ENCODE measurements at regions not wholly inside any gene's neighbourhood (a gene's known extent, or its start where the extent isn't known, plus 50 kb on each side); places are given as distances from the start of the nearest gene placed in this dataset.

DNA sequence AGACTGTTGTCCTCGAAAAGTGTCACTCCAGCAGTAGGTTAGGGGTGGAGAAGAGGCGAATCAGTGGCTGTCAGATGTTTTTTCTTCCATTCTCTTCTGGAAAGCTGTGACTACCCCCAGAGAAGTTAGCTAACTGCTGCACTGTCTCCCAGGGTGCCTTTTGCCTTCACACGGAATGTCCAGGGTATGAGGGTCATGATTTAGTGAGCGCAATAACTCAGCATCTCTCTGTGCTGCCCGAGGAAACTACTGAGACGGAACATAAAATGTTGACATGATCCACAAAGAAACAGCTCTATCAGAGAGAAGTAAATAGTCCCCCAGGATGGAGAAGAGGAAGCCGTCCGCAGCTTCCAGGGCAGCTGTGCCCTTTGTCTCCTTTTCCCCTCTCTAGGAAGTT is 254.0 kb upstream of the ARGLU1 start:
- no peak for DNase-seq

DNA sequence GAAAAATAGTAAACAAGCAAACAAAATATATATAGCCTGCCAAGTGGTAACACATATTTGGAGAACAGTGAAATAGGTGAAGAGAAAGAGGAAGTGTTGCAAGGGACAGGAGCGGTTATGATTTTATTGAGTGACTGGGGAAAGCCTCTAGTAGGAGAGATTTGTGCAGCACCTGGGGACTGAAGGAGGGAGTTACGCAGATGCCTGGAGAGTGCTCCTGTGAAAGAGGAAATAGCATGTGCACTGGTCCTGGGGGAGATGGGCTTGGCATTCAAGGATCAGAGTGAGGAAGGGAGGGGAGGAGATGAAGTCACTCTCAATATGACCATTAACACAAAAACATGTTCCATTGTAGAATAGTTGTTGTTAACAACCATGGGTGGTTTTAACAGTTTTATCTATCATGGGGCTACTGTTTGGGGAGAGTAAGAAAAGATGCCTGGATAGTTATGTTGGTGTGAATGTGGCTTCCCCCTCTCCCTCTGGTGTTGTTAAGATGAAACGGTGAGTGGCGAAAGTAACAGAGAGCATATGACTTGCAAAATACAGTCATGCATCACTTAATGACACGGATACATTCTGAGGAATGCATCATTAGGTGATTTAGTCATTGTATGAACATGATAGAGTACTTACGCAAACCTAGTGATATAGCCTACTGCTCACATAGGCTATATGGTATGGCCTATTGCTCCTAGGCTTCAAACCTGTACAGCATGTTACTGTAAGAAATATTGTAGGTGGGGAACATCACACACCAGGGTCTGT is 251.7 kb upstream of the ARGLU1 start:
- DNase-seq = no peak

- no peak for DNase-seq
Observed at GRCh38 chr13:106818971-106819370, 251.0 kb upstream of the ARGLU1 start.

DNA sequence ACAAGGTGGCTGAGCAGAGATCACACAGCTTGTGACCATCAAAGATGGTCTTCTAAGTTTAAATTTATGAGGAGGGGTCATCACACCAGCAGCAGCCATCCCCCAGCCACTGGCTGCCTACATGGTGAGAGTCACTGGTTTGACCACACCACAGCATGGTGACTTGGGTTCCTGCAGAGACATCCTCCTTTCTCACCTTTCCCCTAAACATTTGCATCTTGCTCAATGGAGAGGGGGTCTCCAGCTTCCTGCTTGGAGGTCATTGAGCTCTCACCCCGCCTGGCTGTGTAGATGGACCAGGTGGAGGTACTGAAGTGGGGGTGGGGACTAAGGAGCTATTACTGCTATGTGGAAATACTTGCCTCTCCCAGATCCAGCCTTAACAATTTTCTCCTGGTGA is 247.6 kb upstream of the ARGLU1 start:
- DNase-seq = no peak

- no peak for DNase-seq
Observed at GRCh38 chr13:106814463-106814862, 246.5 kb upstream of the ARGLU1 start.

DNA sequence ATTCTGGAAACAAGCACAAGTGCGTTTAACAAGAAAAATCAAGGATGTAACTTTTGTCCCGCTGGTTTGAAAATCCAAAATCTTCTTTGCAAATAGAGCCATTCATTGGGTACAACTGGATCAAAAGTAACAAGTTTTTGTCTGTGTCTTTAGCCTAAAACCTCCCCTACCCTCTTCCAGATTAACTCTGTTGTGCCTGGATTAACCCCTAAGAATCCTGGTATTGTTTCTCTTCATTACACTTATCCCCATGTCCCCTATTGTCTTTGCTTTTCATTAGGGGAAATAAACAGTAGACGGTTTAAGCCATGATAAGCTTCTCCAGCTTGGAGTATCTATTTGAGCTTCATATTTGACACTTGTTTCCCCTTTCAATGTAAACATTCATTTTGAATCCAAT is 242.1 kb upstream of the ARGLU1 start:
- DNase-seq = no peak

GRCh38 chr13:106804991-106805390 is 237.1 kb upstream of the ARGLU1 start:
- no peak for DNase-seq

- DNase-seq = no peak
Observed at GRCh38 chr13:106802917-106803316, 235.0 kb upstream of the ARGLU1 start.

- no peak for DNase-seq
Observed at GRCh38 chr13:106799781-106800335, 231.9 kb upstream of the ARGLU1 start.

DNA sequence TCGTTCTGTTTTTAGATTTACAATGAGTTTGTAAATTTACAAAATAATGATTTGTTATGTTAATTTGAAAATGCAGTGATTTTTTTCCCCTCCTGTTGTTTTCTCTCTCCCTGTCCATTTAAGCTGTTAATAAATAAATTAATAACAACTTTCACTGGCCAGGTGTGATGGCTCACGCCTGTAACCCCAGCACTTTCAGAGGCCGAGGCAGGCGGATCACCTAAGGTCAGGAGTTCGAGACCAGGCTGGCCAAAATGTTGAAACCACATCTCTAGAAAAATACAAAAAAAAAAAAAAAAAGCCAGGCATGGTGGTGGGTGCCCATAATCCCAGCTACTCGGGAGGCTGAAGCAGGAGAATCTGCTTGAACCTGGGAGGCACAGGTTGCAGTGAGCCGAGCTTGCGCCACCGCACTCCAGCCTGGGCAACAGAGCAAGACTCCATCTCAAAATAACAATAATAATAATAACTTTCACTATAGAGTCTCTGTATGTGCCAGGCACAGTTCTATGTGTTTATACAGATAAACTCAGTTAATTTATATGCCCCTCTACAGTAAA is 229.2 kb upstream of the ARGLU1 start:
- no peak for DNase-seq

DNA sequence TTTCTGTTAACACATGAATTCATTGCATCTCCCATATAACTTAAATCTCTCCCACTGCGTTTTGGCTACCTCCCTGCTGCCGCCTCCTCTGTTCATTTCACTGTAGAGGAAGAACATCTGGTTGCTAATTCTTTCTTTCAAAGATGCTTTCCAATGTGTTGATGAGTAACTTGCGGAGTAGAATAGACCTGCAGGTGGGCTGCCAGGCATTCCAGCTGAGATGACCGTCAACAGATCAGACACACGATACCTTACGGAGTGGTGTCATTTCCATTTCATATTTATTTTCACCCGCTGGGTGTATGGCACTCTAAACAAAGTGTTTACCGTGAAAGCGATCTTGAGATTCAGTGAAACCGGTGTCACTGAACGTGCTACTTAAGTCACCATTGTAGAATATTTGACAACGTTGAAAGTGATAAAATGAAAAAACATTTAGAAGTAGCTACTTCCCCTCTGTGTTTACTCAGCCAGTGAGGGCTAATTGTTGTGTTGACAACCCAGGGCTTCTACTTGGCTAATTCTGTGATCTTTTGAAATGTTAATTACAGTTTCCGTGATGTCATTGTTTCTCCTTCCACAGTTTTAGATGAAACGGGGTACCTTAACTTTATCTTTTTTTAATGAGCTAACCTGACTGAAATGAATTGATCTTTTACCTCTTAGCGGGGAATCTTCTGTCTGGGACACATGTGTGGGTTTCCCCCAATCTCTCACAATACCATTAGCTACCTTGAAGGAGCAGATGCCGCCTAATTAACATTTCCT is 228.5 kb upstream of the ARGLU1 start:
- no peak for DNase-seq

- no peak for DNase-seq
Observed at GRCh38 chr13:106795847-106796246, 227.9 kb upstream of the ARGLU1 start.

DNA sequence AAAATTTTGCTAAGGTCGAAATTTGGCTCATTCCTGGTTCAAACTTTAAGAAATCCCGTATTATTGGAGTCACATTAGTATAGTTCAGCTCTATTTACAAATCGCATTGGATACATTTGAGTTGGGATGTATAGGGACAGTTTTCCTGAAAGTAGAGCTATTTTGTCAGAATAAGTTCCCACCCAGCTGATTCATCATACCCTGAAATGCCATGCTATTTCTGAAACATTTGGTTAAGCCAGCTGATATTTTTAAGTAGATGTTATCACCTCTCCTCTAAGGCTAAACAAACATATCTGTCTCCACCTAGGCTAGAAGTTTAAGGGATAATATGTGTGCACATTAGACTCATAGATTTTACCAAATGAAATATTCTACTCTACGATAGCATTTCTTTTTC is 226.2 kb upstream of the ARGLU1 start:
- no peak for DNase-seq

DNA sequence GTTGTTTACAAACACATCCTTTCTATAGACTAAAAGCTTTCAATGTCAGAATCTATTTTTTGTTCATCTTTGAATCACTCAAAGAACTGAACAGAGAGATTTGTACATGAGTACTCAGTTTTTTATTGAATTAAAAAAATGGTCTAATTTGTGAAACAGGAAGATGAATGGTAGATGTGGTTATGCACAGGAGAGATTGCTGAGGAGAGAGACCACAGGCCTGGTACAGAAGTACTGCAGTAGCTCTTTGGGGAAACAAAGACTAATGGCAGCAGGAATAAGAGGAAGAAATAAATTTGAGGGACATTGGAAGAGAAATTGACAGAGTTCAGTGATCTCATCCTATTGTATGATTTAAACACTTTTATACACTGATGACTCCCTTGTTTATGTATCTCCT is 222.0 kb upstream of the ARGLU1 start:
- no peak for DNase-seq

GRCh38 chr13:106786006-106786563 is 218.1 kb upstream of the ARGLU1 start:
- DNase-seq = no peak

DNA sequence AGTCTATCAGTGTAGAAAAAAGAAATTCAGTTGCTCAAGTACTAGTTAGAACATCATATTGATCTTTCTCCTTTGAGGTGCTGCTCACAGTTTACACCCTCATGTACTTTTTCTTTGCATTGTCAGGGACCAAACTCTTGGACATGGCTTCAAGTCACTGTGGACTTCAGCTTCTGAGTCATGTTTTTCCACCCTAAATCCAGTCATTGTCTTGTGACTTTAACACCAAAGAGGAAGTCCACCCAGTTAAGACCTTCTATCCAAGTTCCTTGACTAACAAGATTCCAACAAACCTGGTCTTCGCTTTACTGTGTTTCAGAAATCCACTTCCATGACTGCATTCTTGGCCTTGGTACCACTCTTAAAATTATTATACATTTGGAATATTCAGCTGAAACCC is 206.7 kb upstream of the ARGLU1 start:
- DNase-seq = no peak

- DNase-seq = no peak
Observed at GRCh38 chr13:106772006-106772601, 204.2 kb upstream of the ARGLU1 start.

- no peak for DNase-seq
Observed at GRCh38 chr13:106768991-106769390, 201.1 kb upstream of the ARGLU1 start.

- DNase-seq = no peak
Observed at GRCh38 chr13:106762708-106763107, 194.8 kb upstream of the ARGLU1 start.

DNA sequence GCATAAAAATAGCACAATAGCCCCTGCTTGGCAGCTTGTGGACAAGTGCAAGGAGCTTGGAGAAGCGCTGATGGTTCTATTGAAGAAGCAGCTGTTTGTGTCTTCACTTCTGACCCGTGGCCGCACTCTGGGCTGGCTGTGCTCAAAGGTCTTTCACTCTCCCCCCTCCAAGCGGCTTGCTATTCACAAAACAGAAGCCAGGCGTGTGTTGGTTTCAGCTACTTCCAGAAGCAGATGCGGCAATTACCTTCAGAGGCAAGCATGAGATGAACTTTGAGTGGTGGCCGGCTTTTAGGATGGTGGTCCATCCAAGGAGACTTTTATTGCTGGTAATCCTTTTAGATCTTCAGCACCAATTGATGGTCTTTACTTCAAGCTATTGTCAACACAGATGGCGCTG is 188.5 kb upstream of the ARGLU1 start:
- no peak for DNase-seq

GRCh38 chr13:106755542-106755941 is 187.6 kb upstream of the ARGLU1 start:
- no peak for DNase-seq

GRCh38 chr13:106753251-106753650 is 185.3 kb upstream of the ARGLU1 start:
- DNase-seq = no peak

- no peak for DNase-seq
Observed at GRCh38 chr13:106752584-106753170, 184.7 kb upstream of the ARGLU1 start.
